GM12891 (cell line): ENCODE measurements at regions not wholly inside any gene's neighbourhood (a gene's known extent, or its start where the extent isn't known, plus 50 kb on each side); places are given as distances from the start of the nearest gene placed in this dataset.

Experiments
- POLR2A ChIP-seq: IDR thresholded peaks from 2 replicates; pipeline ENCODE4 v1.6.1; 2011; ENCODE audit warnings: low read depth, low read length, control low read depth
- POLR2AphosphoS5 ChIP-seq: IDR thresholded peaks from 2 replicates; pipeline ENCODE4 v1.6.1; 2011; ENCODE audit warnings: low read depth, low read length, control low read depth

GRCh38 chr9:7376213-7376612 is 423.4 kb downstream of the DMAC1 start:
- TF ChIP-seq POLR2AphosphoS5 (no peak), POLR2A (no peak)
